PC-3 (cell line): ENCODE measurements at regions not wholly inside any gene's neighbourhood (a gene's known extent, or its start where the extent isn't known, plus 50 kb on each side); places are given as distances from the start of the nearest gene placed in this dataset.

Source experiments
- ATAC-seq: fragments of 200-7000 bp; cut with Tn5 transposase; 2 replicates; pipeline ENCODE4 v1.9.1; 2020; ENCODE audit warnings: mild to moderate bottlenecking, moderate library complexity
- BruUV-seq: library from RNA; stranded (reverse); fragments of 400-500 nt; replicated peaks from 2 replicates; lab custom pipeline; 2021; lab: Mats Ljungman, UMichigan
- CTCF ChIA-PET: fragments of 300-600 bp; sonication (Branson Sonifier 250); formaldehyde crosslinking; loops from one replicate; lab custom pipeline; 2022; ENCODE audit warnings: antibody characterized with exemption; lab: Charles Lee
- POLR2A ChIA-PET: fragments of 300-600 bp; sonication (Branson Sonifier 250); formaldehyde crosslinking; loops from one replicate; lab custom pipeline; 2022; ENCODE audit warnings: antibody characterized with exemption; ENCODE audit not compliant: unreplicated experiment; lab: Charles Lee
- DNase-seq: peaks from one replicate; pipeline ENCODE4 v3.0.0-alpha.2; 2015
- H2AFZ ChIP-seq: fragments of 300-600 bp; sonication (generic); 2 replicates; pipeline ENCODE4 v1.6.0; 2016; ENCODE audit warnings: antibody characterized with exemption, low read length
- H3F3A ChIP-seq: fragments of 300-600 bp; sonication (generic); one replicate; pipeline ENCODE4 v1.6.0; 2017; ENCODE audit warnings: antibody characterized with exemption, low read length, control low read depth, mild to moderate bottlenecking; ENCODE audit not compliant: unreplicated experiment
- H3K27ac ChIP-seq: fragments of 300-600 bp; sonication (generic); 2 replicates; pipeline ENCODE4 v1.5.1; 2016; ENCODE audit warnings: mild to moderate bottlenecking, low read length
- H3K27me3 ChIP-seq: fragments of 300-600 bp; sonication (generic); 2 replicates; pipeline ENCODE4 v1.6.1; 2016; ENCODE audit warnings: low read length, mixed read lengths
- H3K36me3 ChIP-seq: fragments of 300-600 bp; sonication (generic); 2 replicates; pipeline ENCODE4 v1.6.1; 2016; ENCODE audit warnings: low read depth, mixed run types, low read length, mixed read lengths
- H3K4me1 ChIP-seq: fragments of 300-600 bp; sonication (generic); 2 replicates; pipeline ENCODE4 v1.5.1; 2016; ENCODE audit warnings: low read length; ENCODE audit not compliant: insufficient read depth
- H3K4me2 ChIP-seq: fragments of 300-600 bp; sonication (generic); 2 replicates; pipeline ENCODE4 v1.6.0; 2016; ENCODE audit warnings: low read length
- H3K4me3 ChIP-seq: fragments of 300-600 bp; sonication (generic); 2 replicates; pipeline ENCODE4 v1.5.1; 2016; ENCODE audit warnings: mild to moderate bottlenecking, low read length, mixed read lengths
- H3K79me2 ChIP-seq: fragments of 300-600 bp; sonication (generic); 2 replicates; pipeline ENCODE4 v1.6.1; 2017; ENCODE audit warnings: low read length, mixed read lengths
- H3K9ac ChIP-seq: fragments of 300-600 bp; sonication (generic); 2 replicates; pipeline ENCODE4 v1.6.0; 2016; ENCODE audit warnings: mild to moderate bottlenecking, low read length
- H3K9me2 ChIP-seq: fragments of 300-600 bp; sonication (generic); replicated peaks from 2 replicates; pipeline ENCODE4 v1.6.1; 2016; ENCODE audit warnings: mixed run types, low read length, mixed read lengths
- H3K9me3 ChIP-seq: fragments of 300-600 bp; sonication (generic); 2 replicates; pipeline ENCODE4 v1.6.1; 2016; ENCODE audit warnings: low read length, mixed read lengths
- H4K20me1 ChIP-seq: fragments of 300-600 bp; sonication (generic); 2 replicates; pipeline ENCODE4 v1.6.1; 2016; ENCODE audit warnings: low read length, mixed read lengths
- EZH2 ChIP-seq: fragments of 300-600 bp; sonication (generic); IDR thresholded peaks from one replicate; pipeline ENCODE4 v1.6.1; 2017; ENCODE audit warnings: antibody characterized with exemption, mild to moderate bottlenecking, low read length; ENCODE audit not compliant: unreplicated experiment
- EZH2phosphoT487 ChIP-seq: fragments of 300-600 bp; sonication (generic); IDR thresholded peaks from 2 replicates; pipeline ENCODE4 v1.6.1; 2018; ENCODE audit warnings: mild to moderate bottlenecking, antibody characterized with exemption, low read length, borderline replicate concordance
- intact Hi-C: fragments of 100-400 bp; cut with micrococcal nuclease; formaldehyde crosslinking; loops from 2 replicates; pipeline ENCODE4 v1.9.0; 2023
- TF ChIP-seq, protein P1 (sequence below): fragments of 300-600 bp; sonication (generic); conservative IDR thresholded peaks from 2 replicates; pipeline ENCODE4 v1.5.1; 2017; ENCODE audit warnings: antibody characterized with exemption, low read depth, mild to moderate bottlenecking, low read length

- ATAC-seq (no peak), DNase-seq (no peak)
- intact Hi-C loops: no loop called here
- Histone ChIP-seq H3K4me2 (no peak overlapping the region), H3K79me2 (no peaks in the 10 kb centered on the region), H3K4me3 (no peak overlapping the region), H3K9me3 (no peaks in the 10 kb centered on the region), H3K9me2 (no peaks in the 10 kb centered on the region), H3K27me3 (peaks cover 94% of the 10 kb centered on the region), H3F3A (no peaks in the 10 kb centered on the region), H2AFZ (no peak overlapping the region), H3K9ac (no peak overlapping the region), H3K4me1 (no peaks in the 10 kb centered on the region), H3K27ac (no peak overlapping the region), H3K36me3 (no peaks in the 10 kb centered on the region), H4K20me1 (no peaks in the 10 kb centered on the region)
- ChIA-PET POLR2A (no interaction called here), CTCF (no interaction called here)
- BruUV-seq: no TSS peak
- TF ChIP-seq, protein P1, sequence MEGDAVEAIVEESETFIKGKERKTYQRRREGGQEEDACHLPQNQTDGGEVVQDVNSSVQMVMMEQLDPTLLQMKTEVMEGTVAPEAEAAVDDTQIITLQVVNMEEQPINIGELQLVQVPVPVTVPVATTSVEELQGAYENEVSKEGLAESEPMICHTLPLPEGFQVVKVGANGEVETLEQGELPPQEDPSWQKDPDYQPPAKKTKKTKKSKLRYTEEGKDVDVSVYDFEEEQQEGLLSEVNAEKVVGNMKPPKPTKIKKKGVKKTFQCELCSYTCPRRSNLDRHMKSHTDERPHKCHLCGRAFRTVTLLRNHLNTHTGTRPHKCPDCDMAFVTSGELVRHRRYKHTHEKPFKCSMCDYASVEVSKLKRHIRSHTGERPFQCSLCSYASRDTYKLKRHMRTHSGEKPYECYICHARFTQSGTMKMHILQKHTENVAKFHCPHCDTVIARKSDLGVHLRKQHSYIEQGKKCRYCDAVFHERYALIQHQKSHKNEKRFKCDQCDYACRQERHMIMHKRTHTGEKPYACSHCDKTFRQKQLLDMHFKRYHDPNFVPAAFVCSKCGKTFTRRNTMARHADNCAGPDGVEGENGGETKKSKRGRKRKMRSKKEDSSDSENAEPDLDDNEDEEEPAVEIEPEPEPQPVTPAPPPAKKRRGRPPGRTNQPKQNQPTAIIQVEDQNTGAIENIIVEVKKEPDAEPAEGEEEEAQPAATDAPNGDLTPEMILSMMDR: no peak
- TF ChIP-seq EZH2 (no peak), EZH2phosphoT487 (no peak)
Observed at GRCh38 chr14:56057071-56057741, 61.0 kb upstream of the PELI2 start.

DNA sequence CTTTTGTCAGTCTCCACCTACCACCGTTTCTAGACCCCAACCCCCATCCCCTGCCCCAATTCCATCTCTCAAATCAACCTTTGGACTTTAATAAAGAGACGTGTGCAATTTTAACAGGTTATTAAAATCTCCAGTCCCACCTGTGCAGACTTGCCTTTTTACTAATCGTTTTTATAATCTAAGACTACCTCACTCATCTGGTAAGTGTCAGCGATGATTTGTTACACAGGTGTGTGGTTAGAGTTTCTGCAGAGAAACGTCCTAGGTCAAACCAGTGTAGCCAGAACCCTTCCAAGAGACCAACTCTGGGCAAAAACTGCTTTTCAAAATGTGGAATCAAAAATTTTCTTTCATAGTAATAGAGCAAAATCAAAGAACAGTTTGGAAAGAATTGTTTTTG is 60.4 kb upstream of the PELI2 start:
- DNase-seq (no peak), ATAC-seq (no peak)
- POLR2A ChIA-PET: no interaction called here
- intact Hi-C loops: no loop called here
- H3K9ac ChIP-seq: no peak overlapping the region
- H3K9me2 ChIP-seq: no peaks in the 10 kb centered on the region
- no peaks in the 10 kb centered on the region for H3K79me2 ChIP-seq
- H3F3A ChIP-seq: no peaks in the 10 kb centered on the region
- TF ChIP-seq EZH2phosphoT487: no peak
- BruUV-seq: no TSS peak
- H3K9me3 ChIP-seq: no peaks in the 10 kb centered on the region
- H3K4me1 ChIP-seq: no peaks in the 10 kb centered on the region
- H4K20me1 ChIP-seq: no peaks in the 10 kb centered on the region
- no peak overlapping the region for H2AFZ ChIP-seq
- no peaks in the 10 kb centered on the region for H3K36me3 ChIP-seq
- no peak overlapping the region for H3K27ac ChIP-seq
- no peak overlapping the region for H3K4me2 ChIP-seq
- no peak overlapping the region for H3K4me3 ChIP-seq
- CTCF ChIA-PET: no interaction called here
- H3K27me3 ChIP-seq: peaks cover 94% of the 10 kb centered on the region

DNA sequence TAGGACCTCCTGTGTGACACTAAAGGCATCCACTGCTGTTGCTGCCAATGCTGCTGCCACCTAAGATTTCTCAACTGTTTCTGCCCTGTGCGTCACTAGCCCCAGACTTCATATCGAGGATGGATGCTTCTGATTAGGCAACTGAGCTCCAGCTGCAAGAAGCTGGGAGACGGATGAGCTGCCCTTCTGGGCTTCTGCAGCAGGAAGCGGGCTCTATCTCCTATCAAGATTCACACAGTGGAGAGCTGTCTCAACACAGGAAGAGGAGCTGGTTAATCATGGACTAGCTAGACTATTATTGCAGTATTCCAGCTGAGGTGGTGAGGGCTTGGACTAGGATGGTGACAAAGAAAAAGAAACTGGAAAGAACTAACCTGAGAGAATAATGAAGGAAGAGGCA is 59.2 kb upstream of the PELI2 start:
- no peaks in the 10 kb centered on the region for H3K79me2 ChIP-seq
- BruUV-seq: no TSS peak
- H3K9me2 ChIP-seq: no peaks in the 10 kb centered on the region
- peaks cover 89% of the 10 kb centered on the region for H3K27me3 ChIP-seq
- H3K36me3 ChIP-seq: no peaks in the 10 kb centered on the region
- no peaks in the 10 kb centered on the region for H3K9me3 ChIP-seq
- H3K4me2 ChIP-seq: no peak overlapping the region
- no peaks in the 10 kb centered on the region for H3F3A ChIP-seq
- no peak overlapping the region for H2AFZ ChIP-seq
- POLR2A ChIA-PET: no interaction called here
- no peaks in the 10 kb centered on the region for H3K4me1 ChIP-seq
- intact Hi-C loops: no loop called here
- H4K20me1 ChIP-seq: no peaks in the 10 kb centered on the region
- H3K9ac ChIP-seq: no peak overlapping the region
- DNase-seq (no peak), ATAC-seq (no peak)
- TF ChIP-seq EZH2: no peak
- TF ChIP-seq, protein P1: no peak
- no peak for TF ChIP-seq EZH2phosphoT487
- H3K4me3 ChIP-seq: no peak overlapping the region
- CTCF ChIA-PET: no interaction called here
- H3K27ac ChIP-seq: no peak overlapping the region
